ENCODE measurements at regions not wholly inside any gene's neighbourhood (a gene's known extent, or its start where the extent isn't known, plus 50 kb on each side); places are given as distances from the start of the nearest gene placed in this dataset.

DNA sequence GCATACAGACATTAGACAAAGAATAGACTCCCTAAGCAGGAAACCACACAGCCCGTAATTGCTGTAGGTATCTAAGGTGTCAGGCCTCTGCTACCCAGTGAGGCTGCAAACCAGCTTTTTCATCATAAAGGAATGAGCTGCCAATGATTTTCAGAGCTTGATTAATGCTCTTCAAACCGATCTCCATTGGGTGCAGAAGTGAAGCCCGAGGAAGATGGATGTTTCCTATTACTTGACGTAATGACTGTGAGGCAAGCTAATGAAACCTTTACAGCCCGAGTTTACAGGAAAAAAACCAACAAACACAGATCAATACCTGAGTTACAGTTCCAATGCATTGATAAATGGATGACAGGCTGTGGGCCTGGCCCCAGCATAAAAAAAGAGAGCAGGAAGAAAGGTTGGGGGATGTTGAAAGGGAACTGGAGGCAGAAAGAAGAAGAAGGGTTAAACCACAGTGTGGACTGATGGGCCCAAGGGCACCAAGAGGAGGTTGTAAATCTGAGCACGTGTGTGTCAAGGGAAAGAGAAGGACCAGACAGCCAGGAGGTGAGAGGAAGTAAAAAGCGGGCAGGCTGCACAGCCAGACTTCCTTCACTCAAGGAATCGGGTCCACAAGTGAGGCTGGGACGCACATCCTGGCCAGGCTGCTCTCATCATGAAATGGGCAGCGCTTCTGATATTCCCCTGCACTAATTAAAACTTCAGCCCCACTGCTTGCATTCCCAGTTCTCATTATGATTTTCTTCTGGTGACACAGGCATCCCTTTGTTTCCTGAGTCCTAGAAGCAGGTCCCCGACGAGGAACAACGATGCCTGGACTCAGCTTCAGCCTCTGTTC, 70.6 kb upstream of the NTM start:
- DNase-seq (ENCODE audit: low read depth in 2 of 2), result no peak

DNA sequence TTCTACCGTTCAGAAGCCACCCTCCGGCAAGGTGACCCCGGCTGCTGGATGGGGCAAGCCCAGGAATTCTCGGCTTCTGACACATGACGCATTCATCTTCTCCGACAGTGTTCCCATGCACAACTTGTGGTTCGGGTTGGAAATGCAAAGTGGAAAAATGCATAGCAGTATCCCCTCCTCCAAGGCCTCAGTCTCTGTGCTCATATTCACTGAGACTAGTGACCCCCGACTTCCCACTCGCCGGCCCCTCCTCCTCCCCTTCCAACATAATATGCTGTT, 70.0 kb upstream of the NTM start:
- DNase-seq (ENCODE audit: low read depth in 2 of 2), result no peak

DNA sequence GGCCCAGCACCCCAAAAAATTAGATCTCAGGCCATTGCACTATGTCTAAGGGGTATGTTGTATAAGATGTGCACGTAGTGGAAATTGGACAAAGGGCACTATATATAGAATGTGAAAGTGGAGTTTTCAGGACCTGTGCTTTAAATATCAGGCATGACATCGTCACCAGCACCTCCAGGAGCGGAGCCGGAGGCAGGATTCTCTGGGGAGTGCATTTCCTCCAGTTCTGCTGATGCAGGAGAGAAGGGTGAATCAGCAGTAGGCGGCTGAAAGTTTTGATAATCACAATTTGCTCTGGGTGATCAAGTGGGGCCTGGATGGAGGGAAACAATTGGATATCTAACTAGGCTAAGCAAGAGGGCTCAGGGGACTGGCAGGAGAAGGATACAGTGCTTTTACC, 69.1 kb upstream of the NTM start:
- no peak for DNase-seq (ENCODE audit: low read depth in 2 of 2)

DNA sequence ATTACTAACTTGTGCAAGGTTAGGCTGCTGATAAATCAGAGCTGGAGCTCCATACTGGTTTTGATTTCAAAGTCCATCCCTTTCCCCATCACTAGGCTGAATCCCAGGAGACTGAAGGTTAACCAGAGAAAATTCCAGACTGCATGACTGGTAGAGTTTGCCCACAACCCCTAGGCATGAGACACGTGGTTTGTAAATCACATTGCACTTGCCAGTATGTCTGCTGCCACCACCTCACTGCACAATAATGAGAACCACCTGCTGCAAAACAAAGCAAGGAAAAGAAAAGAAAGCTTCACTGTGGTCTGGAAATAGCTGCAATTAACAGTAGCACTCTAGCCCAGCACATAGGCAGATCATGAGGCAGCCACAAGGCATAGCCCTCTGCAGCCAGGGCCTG, 67.6 kb upstream of the NTM start:
- no peak for DNase-seq (ENCODE audit: low read depth in 2 of 2)

DNA sequence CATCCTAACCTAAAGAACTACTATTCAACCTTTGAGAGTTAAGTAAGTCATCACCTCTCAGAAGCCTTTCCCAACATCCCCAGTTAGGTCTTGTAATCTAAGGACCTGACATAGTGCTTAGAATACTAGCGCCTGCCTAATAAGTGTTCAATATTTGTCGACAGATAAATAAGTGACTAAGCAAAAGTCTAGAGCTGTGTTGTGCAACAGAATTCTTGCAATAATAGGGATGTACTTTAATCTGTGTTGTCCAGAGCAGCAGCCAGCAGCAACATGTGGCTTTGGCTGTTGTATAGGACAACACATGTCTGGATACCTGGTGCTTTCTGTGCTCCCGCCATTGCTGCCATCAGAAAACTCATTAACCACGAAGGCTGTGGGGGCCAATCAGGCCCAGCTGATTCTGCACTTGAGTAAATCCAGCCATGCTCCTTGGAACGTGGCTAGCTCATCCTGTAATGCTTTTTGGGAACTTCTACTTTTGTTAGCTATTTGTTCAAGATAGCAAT, 66.8 kb upstream of the NTM start:
- DNase-seq (ENCODE audit: low read depth in 2 of 2), result no peak

DNA sequence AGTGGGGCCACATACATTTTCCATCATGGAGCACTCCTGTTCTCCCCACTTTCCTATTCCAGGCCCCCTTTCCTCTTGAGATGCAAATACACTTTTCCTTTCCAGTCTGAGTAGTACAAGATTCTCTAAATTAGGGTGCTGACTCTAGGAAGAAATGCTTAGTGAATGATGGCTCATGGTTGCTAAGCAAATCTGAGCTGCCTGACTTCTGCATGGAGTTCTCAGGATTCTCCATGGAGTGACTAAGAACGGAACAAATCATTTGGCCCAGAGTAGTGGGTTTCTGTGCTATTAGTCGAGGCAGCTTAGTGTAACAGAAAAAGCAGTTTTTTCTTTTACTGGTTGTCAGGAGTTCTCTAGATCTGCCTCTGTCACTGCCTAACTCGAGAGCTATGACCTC, 65.4 kb upstream of the NTM start:
- no peak for DNase-seq (ENCODE audit: low read depth in 2 of 2)

DNA sequence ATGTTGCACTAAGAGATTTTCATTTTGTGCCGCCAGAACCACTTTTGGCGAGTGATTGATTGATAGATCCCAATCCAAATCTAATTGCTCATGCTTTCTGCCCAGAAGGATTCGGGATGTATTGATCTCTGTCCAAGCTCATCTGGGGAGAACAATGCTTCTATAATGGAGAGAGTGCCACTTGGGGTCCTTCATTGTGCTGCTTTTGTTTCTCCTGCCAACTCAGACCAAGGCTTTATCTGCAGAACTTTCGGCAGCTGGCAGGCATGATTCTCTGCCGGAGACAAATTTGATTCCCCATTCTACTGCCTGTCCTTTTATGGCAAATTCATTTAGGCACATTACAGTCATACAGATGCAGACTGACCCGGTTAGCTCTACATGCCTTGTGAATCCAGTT, 62.9 kb upstream of the NTM start:
- DNase-seq (ENCODE audit: low read depth in 2 of 2), result no peak

DNA sequence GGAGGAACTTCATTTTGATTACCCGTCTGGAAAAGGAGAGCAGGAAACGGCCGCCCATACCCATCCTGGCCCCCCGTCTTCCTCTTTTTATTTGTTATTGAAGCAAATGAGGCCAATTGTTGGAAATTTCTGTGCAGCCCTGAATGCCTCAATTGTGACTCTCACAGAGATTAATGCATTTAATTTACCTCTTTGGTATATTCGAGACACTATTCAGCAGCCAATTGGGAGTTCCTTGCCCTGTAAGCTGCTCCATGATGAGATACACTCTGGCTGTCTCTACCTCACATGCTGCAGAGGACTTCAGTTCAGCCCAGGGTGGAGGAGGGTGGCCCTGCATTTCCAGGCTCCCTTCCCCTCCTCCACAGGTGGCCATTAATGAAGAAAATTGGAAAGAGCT, 60.6 kb upstream of the NTM start:
- no peak for DNase-seq (ENCODE audit: low read depth in 2 of 2)

DNA sequence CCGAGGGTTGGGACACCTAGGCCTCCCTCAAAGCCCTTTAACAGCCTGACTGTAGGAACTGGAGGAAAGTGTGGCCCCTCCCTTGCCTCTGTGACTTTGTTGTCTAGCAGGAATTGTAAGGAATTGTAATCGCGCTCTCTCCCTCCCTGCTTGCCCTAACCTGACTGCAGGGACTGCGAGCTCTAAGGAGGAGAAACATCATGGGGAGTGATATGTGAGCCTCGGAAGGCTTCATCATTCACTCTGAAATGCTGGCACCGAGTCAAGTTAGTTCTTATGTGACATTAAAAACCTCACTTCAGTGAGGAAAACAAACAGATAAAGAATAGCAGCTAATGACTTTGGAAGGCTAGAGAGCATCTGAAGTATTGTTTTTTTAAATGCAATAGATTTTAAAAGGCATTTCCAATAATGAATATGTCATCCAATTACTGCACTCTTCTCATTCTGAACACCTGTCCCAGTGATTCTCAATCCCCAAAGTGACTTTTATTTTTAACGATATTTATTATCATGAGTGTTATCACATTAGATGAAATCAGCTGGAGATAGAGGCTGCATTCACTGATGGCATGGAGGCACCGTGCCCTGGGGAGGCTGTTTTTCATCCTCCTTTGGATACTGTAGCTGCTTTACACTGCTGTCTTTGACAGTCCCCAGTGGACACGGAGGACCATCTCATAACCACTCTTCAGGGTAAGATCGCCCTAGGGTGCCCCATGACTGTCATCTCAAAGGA, 58.5 kb upstream of the NTM start:
- no peak for DNase-seq (ENCODE audit: low read depth in 2 of 2)
